ENCODE measurements at regions not wholly inside any gene's neighbourhood (a gene's known extent, or its start where the extent isn't known, plus 50 kb on each side); places are given as distances from the start of the nearest gene placed in this dataset.

GRCh38 chr16:85162478-85163277, 50.4 kb upstream of the CIBAR2 start:
- DNase-seq, result no peak

- DNase-seq, result no peak
Measured at GRCh38 chr16:85163278-85164112, 51.2 kb upstream of the CIBAR2 start.

DNA sequence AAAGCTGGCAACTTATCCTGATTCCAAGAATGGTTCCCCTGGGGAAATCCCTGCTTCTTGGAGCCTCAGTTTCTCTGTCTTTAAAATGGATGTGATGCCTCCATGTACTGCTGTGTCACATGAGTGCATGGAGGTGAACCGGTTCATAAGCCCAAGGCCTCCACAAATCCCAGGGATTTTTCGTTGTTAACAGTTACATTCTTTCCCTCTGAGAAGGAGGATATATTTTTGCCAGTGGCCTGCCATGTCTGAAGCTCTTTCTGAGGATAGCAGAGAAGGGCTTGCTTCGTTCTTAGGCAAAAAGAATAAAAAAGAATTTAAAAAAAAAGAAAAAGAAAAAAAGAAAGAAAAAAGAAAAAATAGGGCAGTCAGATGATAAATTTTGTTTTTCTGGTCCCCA, 52.2 kb upstream of the CIBAR2 start:
- DNase-seq, result no peak

DNA sequence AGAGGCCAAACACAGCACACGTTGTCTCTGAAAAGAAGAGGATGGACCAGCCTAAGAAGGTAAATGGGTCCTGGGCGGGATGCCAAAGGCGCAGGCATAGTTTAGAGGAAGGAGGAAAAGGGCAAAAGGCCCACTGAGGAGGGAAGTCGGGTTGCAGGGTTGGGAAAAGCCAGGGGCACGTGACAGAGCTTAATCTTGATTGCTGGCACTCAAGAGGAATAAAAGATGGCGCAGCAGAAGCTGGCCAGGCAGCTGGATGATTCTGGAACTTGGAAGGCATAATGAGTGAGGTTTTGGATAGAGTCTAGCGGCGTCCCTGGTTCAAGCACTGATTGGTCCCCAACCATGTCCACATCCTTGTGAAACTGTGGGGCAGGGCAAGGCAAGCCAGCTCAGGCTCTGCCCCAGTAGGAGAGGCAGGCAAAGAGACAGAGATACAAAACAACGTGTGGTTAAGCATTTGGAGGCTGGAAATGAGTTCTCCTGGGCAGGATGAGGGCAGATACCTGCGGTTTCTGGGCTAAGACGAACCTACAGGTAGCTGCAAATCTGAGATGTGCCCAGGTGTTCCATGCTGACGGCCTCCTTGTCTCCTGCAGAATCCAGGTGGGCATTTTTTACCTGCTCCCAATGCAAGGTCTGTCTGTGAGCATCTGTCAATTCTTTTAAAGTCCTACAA, 52.7 kb upstream of the CIBAR2 start:
- no peak for DNase-seq

- no peak for DNase-seq
Measured at GRCh38 chr16:85165781-85166180, 53.5 kb upstream of the CIBAR2 start.

DNA sequence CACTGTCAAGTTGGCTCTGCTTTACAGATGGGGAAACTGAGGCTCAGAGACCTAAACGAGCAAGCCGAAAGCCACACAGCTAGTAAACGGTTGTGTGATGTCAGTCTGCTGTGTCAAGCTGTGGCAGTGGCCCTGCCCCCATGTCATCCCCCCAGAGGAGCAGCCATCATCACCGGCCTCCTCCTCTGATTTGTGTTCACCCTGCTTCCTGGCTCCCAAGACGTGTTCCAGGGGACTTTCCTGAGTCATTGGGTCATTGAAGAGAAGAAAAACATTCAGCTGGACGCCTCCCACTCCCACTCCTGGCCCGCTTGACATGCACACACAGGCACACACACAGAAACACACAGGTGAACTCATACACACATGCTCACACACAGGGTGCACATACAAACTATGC, 54.0 kb upstream of the CIBAR2 start:
- no peak for DNase-seq

DNA sequence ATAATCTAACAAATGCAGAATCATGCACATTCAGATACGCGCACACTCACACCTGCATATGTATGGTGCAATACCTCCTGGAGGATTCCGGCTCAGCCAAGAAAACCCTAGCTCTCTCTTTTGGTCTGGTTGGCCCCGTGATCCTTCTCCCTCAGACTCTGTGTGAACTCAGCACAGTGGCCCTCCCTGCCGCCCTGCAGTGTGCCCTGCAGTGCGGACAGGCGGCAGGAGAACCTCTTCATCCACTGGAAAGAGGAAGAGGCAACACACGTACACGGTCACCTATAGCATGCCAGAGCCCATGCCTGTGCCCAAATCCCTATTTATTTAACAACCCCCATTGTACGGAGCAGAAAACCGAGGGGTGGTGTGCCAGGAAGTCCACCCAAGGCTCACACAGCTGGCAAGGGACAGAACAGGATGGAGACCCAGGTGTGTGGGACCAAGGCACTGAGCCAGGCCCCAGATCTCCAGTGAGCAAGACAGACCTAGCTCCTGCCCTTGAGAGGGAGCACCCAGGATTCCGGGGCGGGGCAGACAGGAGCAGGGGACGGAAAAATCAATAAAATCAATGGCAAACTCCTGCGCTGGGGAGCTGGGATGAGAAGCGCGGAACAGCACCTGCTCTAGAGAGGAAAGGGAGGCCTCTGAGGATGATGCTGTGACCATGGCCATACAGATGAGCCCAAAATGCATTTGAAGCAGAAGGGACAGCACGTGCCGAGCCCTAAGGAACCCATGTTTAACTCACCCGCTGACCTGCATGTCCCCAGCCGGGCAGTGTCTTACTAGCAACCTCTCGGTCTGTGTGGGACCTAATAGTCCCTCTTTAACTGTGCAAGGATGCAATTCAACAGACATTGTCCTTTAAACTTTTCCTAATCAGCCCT, 54.7 kb upstream of the CIBAR2 start:
- DNase-seq, result no peak

DNA sequence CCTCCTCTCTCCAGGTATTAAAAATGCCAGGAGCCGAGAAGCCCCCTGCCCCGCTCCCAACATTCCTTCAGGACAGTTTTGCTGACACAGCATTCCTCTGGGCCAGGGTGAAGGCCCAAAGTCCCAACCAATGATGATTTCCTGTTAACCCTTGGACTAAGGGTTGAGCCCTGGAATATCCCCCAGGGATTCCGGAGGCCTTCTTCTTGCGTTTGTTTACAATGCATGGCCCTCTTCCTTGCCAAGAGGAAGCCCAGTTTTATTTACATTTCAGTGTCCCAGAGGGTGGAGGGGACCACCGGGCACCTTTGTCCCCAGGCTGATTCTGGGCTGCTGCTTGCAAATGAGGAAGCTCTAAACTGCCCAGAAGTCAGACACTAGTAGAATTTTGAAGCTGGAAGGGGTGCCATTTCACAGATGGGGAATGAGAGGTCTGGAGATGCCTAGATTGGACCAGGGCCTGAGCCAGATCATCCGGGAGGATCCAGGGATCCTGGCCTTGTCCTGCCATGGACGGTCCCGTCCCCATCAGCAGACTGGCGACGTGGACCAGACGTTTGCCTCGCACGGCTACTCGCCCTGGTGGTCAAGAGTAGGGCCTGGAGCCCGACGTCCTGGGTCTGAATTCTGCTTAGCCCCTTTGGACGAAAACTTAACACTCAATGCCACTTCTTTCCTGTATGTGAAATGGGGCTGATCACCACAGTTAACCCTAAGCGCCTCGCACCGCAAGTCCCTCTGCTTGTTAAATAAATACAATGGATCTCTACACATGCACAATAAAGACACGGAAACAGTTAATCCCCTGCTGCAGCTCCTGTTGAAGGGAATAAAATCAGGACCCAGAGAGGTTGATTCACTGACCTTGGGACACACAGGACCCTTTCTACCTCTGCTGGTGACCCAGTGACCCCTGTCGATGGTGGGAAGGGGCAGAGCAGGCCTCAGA, 55.6 kb upstream of the CIBAR2 start:
- DNase-seq, result no peak

GRCh38 chr16:85168732-85169256, 56.5 kb upstream of the CIBAR2 start:
- peak; percentile 18 for DNase-seq

GRCh38 chr16:85169333-85170065, 57.2 kb upstream of the CIBAR2 start:
- no peak for DNase-seq

DNA sequence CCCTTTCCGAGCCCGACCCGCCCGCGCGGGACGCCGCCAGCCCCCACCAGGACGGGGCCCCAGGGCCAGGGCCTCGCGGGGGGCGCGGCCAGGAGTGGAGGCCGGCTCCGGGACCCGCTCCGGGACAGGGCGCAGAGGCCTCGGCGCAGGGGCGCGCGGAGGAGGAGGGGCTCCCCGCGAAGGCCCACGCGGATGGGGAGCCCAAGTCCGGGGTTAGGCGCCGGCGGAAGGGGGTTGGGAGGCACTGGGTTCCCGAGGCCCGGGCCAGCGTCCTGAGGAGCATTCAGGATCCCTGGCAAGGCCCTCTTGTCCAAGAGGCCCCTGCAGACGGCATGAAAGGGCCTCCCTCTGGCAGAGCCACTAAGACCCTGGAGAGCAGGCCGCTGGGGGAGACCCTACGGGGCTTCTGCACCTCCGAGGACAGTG, 57.8 kb upstream of the CIBAR2 start:
- no peak for DNase-seq

DNA sequence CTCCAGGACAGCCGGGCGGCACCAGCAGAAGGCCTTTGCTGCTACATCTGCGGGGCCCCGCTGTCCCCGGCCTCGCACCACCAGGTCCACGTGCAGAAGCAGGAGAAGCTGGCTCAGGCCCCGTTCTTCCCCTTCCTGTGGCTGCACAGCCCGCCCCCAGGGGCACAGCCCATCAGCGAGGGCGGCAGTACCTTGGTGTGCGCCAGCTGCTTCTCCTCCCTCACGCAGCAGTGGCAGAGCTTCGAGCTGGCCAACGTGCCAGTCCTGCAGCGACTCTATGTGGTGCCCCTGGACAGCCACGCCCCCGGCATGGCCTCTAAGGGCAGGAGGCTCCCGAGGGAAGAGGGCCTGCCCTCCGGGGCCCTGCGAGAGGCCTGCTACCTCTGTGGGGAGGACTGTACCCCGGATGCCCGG, 58.3 kb upstream of the CIBAR2 start:
- DNase-seq, result no peak

GRCh38 chr16:85171004-85171758, 58.9 kb upstream of the CIBAR2 start:
- DNase-seq, result no peak

DNA sequence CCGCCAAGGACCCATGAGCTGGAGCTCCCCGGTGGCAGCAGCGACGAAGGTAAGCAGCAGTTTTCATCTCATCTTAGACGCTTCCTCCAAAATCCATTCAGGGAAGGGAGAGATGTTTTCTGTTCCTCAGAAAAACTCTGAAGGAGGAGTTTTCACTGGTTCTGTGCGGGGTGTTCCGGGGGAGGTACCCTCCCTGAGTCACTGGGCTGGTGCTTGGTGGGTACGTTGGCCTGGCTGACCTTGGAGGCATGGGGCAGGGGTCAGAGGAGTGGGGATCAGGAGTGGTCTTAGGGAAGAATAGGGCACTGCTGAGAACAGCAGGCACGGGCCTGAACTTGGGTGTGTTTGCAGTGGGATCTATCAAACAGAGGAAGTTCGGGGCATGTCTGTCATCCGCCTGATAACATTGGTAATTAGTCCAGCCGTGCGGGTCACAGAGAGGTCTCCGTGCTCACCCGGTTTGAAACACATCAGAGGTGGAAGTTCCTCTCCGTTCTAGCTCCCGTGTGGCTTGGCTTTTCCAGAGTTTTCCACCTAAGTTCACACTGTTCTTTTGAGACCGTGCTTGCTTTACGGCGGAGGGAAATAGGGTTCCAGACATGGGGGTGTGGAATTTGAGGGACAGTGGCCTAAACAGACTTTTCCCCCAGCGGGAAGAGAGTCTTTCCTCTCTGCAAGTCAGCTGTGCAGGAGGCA, 59.6 kb upstream of the CIBAR2 start:
- no peak for DNase-seq

GRCh38 chr16:85172455-85173145, 60.3 kb upstream of the CIBAR2 start:
- DNase-seq, result no peak

DNA sequence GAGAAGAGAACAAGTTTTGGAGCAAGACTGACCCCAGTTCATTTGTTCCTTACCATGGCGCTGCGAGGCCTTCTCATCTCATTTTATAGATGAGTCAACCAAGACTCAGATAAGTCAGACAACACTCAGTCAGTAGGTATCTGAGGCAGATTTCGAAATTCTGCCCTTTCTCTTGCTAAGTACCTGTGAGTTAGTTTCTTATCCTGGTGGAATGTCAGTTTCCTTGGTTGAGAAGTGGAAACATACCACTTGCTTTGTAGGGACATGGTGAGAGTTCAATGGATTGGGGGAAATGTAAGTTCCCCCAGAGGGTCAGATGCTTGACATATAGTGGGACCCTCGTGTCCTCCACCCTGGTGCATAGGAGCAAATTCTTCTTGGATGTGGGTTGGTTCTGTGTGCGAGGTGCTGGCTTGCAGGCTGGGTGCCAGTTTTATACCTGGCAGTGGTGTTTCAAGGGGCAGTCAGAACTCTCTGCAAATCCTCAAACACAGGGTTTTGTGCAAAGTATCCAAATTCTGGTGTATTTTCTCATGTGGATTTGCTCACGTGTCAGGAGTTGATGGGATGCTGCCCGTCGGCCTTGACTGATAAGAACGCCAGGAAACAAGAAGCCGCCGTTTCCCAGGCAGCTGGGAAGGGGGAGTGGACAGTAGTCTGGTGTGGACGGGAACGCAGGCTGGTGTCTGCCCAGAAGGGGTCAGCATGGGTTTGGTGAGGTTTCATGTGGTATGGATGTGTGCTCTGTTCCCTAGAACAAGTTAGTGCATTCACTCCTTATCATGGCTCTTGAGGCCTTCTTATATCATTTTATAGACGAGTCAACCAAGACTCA, 61.1 kb upstream of the CIBAR2 start:
- no peak for DNase-seq
